BE2C (cell line): ENCODE measurements at regions not wholly inside any gene's neighbourhood (a gene's known extent, or its start where the extent isn't known, plus 50 kb on each side); places are given as distances from the start of the nearest gene placed in this dataset.

Experiments used
- DNase-seq: peaks from one replicate; pipeline ENCODE4 v3.0.0-alpha.2; 2020
- H3K27me3 ChIP-seq: fragments of 250-450 bp; sonication (Bioruptor Pico); 2 replicates; pipeline ENCODE4 v1.5.1; 2020; ENCODE audit warnings: mild to moderate bottlenecking
- H3K36me3 ChIP-seq: fragments of 250-450 bp; sonication (Bioruptor Pico); 2 replicates; pipeline ENCODE4 v1.5.1; 2020; ENCODE audit warnings: mild to moderate bottlenecking
- H3K4me1 ChIP-seq: fragments of 250-450 bp; sonication (Bioruptor Pico); 2 replicates; pipeline ENCODE4 v1.5.1; 2020
- H3K4me3 ChIP-seq: 2 replicates; pipeline ENCODE4 v1.5.1; 2011; ENCODE audit warnings: low read depth, low read length
- H3K9me3 ChIP-seq: fragments of 250-450 bp; sonication (Bioruptor Pico); 2 replicates; pipeline ENCODE4 v1.5.1; 2020
- CTCF ChIP-seq: IDR thresholded peaks from 2 replicates; pipeline ENCODE4 v1.5.1; 2012; ENCODE audit warnings: mild to moderate bottlenecking, low read depth, low read length

- DNase-seq, result peak; percentile 55
- Histone ChIP-seq H3K4me1 (peaks cover 4% of the 10 kb centered on the region; the same call in 1 of the 2 replicates), H3K27me3 (no peaks in the 10 kb centered on the region), H3K4me3 (peak overlapping the region; percentile 61), H3K9me3 (no peaks in the 10 kb centered on the region), H3K36me3 (no peaks in the 10 kb centered on the region)
- TF ChIP-seq CTCF, result no peak
Measured at GRCh38 chr3:141431411-141432378, 55.1 kb upstream of the RASA2 start.

DNA sequence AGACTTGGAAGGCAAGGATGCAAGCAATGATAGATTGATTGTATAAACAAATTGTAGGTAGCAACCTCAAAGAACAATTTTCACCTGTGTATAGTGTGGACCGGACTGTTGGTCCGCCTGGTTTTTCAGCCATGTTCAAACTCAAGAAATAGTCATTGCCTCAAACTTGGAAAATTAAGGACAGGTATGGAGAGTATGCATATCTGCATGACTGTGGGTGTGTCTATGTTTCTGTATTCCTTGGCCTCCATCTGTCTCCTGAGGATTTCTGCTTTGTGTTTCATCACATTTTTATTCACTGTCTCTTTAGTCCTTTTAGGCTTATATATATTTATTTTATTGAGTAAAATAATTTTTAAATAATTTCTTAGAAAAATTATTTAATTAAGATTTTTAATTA lies 53.9 kb upstream of the RASA2 start:
- peaks cover 4% of the 10 kb centered on the region; the same call in 1 of the 2 replicates for H3K4me1 ChIP-seq
- DNase-seq, result no peak
- peak overlapping the region; percentile 61 for H3K4me3 ChIP-seq
- no peak for TF ChIP-seq CTCF
- H3K27me3 ChIP-seq, result no peaks in the 10 kb centered on the region
- no peaks in the 10 kb centered on the region for H3K9me3 ChIP-seq
- no peaks in the 10 kb centered on the region for H3K36me3 ChIP-seq

- no peaks in the 10 kb centered on the region for H3K27me3 ChIP-seq
- no peaks in the 10 kb centered on the region for H3K36me3 ChIP-seq
- H3K9me3 ChIP-seq, result no peaks in the 10 kb centered on the region
- peaks cover 4% of the 10 kb centered on the region; the same call in 1 of the 2 replicates for H3K4me1 ChIP-seq
- no peak overlapping the region for H3K4me3 ChIP-seq
- no peak for TF ChIP-seq CTCF
- no peak for DNase-seq
Measured at GRCh38 chr3:141434255-141434654, 52.6 kb upstream of the RASA2 start.

GRCh38 chr3:141436180-141436579 lies 50.6 kb upstream of the RASA2 start:
- Histone ChIP-seq H3K36me3 (no peaks in the 10 kb centered on the region), H3K9me3 (no peaks in the 10 kb centered on the region), H3K4me1 (peaks cover 4% of the 10 kb centered on the region; the same call in 1 of the 2 replicates), H3K27me3 (no peaks in the 10 kb centered on the region), H3K4me3 (no peak overlapping the region)
- TF ChIP-seq CTCF, result no peak
- DNase-seq, result no peak
